ENCODE measurements at regions not wholly inside any gene's neighbourhood (a gene's known extent, or its start where the extent isn't known, plus 50 kb on each side); places are given as distances from the start of the nearest gene placed in this dataset.

- no peak for TF ChIP-seq CTCF (conservative IDR thresholded peaks at IDR 0.05; ENCODE audit: low read length)
- TF ChIP-seq EZH2phosphoT487 (IDR thresholded peaks at IDR 0.05; ENCODE audit: borderline replicate concordance, low read depth, low read length), result no peak
Measured at GRCh38 chr9:85278769-85279168, 463.0 kb downstream of the AGTPBP1 start.
